ENCODE measurements at regions not wholly inside any gene's neighbourhood (a gene's known extent, or its start where the extent isn't known, plus 50 kb on each side); places are given as distances from the start of the nearest gene placed in this dataset.

DNA sequence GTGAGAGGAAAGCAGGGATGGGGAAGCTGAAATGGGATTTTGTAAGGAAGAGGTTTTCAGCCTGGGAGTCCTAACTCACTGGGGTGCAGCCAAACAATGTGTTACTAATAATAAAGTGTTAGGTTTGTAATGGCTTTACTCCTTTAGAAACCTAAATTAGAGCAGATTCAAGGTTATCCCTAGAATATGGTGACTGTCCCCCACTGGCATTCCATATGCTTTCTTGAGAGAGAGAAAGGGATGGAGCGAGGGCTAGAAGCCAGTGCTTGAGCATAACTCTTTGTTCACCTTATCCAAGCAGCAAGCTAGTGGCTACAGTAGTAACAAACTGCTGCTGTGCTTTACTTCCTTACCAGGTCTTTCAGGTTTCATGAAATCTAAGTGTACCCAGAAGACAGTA lies 249.1 kb upstream of the PGRMC2 start:
- TF ChIP-seq, protein P1, sequence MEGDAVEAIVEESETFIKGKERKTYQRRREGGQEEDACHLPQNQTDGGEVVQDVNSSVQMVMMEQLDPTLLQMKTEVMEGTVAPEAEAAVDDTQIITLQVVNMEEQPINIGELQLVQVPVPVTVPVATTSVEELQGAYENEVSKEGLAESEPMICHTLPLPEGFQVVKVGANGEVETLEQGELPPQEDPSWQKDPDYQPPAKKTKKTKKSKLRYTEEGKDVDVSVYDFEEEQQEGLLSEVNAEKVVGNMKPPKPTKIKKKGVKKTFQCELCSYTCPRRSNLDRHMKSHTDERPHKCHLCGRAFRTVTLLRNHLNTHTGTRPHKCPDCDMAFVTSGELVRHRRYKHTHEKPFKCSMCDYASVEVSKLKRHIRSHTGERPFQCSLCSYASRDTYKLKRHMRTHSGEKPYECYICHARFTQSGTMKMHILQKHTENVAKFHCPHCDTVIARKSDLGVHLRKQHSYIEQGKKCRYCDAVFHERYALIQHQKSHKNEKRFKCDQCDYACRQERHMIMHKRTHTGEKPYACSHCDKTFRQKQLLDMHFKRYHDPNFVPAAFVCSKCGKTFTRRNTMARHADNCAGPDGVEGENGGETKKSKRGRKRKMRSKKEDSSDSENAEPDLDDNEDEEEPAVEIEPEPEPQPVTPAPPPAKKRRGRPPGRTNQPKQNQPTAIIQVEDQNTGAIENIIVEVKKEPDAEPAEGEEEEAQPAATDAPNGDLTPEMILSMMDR (IDR thresholded peaks at IDR 0.05 in 8 of 11, conservative IDR thresholded peaks at IDR 0.05 in 3 of 11), result no peak
- TF ChIP-seq POLR2A (IDR thresholded peaks at IDR 0.05), result no peak
- no peak for TF ChIP-seq POLR2AphosphoS5 (IDR thresholded peaks at IDR 0.05)
